ENCODE measurements at regions not wholly inside any gene's neighbourhood (a gene's known extent, or its start where the extent isn't known, plus 50 kb on each side); places are given as distances from the start of the nearest gene placed in this dataset.

DNA sequence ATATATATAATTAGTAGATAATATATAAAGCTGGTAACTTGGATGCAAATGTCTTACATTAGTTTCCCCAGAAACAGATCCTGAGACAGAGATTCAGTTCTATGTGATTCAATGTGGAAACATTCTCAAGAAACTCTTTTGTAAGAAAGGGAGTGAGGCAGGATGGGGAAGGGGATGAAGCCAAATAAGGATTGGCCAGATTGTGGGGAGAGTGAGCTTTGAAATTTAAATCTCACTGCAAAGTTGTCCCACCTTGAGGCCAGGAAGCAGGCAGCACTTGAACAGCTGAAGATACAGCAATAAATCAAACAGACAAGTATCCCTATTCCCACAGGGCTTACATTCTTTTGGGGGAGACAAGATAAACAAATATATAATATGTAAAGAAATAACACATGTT, 126.3 kb upstream of the HEY2 start:
- no peak for TF ChIP-seq EP300 (IDR thresholded peaks at IDR 0.05)
- TF ChIP-seq, protein P1, sequence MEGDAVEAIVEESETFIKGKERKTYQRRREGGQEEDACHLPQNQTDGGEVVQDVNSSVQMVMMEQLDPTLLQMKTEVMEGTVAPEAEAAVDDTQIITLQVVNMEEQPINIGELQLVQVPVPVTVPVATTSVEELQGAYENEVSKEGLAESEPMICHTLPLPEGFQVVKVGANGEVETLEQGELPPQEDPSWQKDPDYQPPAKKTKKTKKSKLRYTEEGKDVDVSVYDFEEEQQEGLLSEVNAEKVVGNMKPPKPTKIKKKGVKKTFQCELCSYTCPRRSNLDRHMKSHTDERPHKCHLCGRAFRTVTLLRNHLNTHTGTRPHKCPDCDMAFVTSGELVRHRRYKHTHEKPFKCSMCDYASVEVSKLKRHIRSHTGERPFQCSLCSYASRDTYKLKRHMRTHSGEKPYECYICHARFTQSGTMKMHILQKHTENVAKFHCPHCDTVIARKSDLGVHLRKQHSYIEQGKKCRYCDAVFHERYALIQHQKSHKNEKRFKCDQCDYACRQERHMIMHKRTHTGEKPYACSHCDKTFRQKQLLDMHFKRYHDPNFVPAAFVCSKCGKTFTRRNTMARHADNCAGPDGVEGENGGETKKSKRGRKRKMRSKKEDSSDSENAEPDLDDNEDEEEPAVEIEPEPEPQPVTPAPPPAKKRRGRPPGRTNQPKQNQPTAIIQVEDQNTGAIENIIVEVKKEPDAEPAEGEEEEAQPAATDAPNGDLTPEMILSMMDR (IDR thresholded peaks at IDR 0.05), result no peak
